NCI-H1105 (cell line): ENCODE measurements at regions not wholly inside any gene's neighbourhood (a gene's known extent, or its start where the extent isn't known, plus 50 kb on each side); places are given as distances from the start of the nearest gene placed in this dataset.
"Not testable (repeated sequence)": the region's sequence is repeated elsewhere in the genome, so short reads cannot be mapped to it uniquely, and the experiment has no call there.

Experiments used
- DNase-seq: peaks from one replicate; lab custom pipeline; 2025; lab: John Stamatoyannopoulos, UW

GRCh38 chr17:64800987-64801386 lies 118.3 kb downstream of the LRRC37A3 start:
- DNase-seq: not testable (repeated sequence)

- not testable (repeated sequence) for DNase-seq
Measured at GRCh38 chr17:64800361-64800895, 118.8 kb downstream of the LRRC37A3 start.

DNA sequence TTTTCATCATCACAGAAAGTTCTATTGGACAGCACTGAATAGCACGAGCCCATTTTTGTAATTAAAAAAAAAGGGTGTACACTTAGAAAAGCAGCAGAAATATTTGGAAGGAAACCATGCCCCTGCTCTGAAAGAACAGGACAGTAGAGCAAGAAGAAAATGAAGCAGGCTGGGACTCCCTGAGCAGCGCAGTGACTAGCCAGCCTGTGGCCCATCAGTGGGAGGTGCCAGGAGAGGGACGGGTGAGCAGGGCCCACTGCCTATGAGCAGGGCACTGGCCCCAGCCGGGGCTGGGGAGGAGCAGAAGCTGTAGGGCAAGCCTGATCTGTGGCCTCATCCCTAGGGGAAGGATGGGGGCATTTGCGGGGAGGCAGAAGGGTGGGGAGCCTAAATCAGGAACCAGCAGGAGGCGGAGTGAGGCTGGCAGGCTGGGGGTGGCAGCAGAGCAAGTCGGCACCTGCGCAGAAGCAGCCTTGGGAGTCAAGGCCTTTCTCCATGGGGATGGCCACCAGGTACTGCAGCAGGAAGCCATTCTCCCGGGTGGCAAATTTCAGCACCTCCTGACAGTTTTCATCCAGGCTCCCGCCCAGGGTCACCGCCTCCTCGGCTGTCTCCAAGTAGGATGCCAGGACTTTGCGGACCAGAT lies 119.6 kb downstream of the LRRC37A3 start:
- not testable (repeated sequence) for DNase-seq

- not testable (repeated sequence) for DNase-seq
Measured at GRCh38 chr17:64798961-64799360, 120.3 kb downstream of the LRRC37A3 start.

DNA sequence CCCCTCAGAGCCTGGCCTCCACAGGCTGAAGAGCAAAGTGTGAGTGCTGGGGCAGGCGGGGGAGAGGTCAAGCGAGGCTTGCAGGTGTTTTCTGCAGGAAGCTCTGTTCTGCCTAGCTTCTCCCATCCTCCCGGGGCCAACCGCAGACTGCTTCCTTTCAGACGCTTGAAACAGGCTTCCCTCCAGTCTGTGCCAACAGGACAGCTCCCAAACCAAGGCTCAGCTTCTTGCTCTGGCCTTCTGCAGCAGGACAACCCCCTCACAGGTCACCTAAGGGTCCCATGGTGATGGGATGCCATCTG lies 120.8 kb downstream of the LRRC37A3 start:
- DNase-seq: not testable (repeated sequence)

DNA sequence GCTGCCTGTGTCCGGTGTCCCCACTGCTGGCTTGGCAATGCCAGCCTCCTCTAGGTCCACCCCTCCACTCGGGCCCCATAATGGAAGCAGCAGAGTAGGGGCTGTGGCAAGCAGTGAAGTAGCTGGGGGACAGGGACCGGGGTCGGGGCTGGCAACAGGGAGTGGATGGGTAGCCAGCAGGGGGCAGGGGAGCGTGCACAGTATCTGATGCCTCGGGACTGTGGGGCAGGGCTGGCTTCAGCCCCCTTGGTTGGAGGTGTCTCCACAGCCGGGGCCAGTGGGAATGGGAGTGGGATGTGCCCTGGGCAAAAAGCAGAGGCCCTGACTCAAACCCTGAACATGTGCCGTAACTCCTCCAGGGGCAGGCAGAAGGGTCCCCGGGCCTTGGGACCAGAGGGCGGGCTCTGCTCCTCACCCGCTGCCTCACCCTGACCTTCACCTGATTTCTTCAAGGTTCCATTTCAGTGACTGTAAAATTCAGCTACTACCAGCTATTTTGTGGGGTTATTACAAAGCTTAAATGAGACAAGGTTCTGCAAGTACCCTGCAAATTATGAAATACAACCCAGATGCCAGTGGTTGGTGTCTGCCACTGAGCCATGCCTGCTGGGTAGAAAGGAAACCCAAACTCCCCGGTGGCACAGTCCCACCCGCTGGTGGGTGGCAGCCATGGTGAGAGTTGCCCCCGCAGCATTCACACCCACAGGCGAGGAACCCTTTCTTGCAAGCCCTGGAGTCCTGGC lies 121.4 kb downstream of the LRRC37A3 start:
- not testable (repeated sequence) for DNase-seq

DNA sequence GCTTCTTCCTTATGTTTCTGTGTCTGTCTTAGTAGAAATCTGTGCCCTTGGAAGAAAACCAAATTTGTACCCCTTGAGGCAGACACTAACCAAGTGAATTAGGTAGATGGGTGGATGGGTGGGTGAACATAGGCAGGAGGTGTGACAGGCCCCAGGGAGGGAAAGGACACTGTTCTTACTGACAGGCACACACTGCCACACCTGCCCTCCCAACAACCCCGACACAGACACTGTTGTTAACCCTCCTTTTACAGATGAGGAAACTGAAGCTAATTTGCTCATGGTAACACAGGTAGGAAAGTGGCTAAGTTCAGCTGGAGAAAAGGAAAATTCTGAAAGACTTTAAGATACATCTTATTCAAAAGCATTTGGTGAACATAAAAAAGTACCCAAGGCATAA lies 123.9 kb downstream of the LRRC37A3 start:
- DNase-seq: not testable (repeated sequence)

DNA sequence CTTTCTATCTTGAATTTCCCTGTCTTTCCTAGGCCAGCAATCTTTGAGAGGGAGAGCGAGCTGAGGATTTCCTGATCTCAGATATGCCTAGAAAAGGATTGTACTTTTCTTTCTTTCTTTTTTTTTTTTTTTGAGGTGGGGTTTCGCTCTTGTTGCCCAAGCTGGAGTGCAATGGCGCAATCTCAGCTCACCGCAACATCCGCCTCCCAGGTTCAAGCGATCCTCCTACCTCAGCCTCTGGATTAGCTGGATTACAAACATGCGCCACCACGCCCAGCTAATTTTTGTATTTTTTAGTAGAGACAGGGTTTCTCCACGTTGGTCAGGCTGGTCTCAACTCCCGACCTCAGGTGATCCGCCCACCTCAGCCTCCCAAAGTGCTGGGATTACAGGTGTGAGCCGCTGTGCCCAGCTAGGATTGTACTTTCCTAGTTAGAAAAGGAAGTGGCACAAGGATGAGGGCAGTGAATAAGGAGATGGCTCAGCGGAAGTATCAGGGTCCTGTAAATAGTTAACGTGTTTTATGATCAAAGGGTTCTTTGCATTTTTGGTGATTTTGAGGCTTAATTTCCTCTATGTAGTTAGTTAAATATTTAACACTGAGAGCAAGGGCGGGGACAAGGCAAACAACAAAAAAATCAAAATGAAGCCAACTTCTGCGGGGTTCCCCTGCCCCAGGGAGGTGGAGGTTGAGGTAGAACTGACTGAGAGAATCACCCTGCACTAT lies 124.6 kb downstream of the LRRC37A3 start:
- DNase-seq: not testable (repeated sequence)

- DNase-seq: not testable (repeated sequence)
Measured at GRCh38 chr17:64794113-64794512, 125.2 kb downstream of the LRRC37A3 start.

- not testable (repeated sequence) for DNase-seq
Measured at GRCh38 chr17:64792793-64793575, 126.3 kb downstream of the LRRC37A3 start.

DNA sequence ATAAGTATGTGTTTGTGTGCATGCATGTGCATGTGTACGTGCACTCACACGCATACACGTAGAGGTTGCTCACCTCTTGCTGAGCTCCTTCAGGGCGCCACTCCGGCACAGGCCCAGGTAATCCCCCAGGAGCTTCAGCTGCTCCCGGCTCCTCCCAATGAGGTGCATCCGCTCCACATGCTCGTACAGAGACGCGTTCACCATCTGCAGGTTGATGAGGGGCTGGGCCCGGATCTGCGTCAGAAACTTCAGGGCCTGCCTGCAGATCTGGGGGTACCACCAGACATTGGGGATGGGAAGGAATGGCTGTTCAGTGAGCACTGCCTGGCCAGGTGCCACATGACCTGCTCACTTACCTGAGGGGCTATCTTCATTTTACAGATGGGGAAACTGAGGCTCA lies 127.0 kb downstream of the LRRC37A3 start:
- not testable (repeated sequence) for DNase-seq

GRCh38 chr17:64791691-64792090 lies 127.6 kb downstream of the LRRC37A3 start:
- DNase-seq: not testable (repeated sequence)

GRCh38 chr17:64791226-64791625 lies 128.1 kb downstream of the LRRC37A3 start:
- DNase-seq: not testable (repeated sequence)

- DNase-seq: not testable (repeated sequence)
Measured at GRCh38 chr17:64790690-64791089, 128.6 kb upstream of the SMURF2 start.

GRCh38 chr17:64790193-64790592 lies 128.1 kb upstream of the SMURF2 start:
- not testable (repeated sequence) for DNase-seq

- not testable (repeated sequence) for DNase-seq
Measured at GRCh38 chr17:64789061-64789445, 126.9 kb upstream of the SMURF2 start.

DNA sequence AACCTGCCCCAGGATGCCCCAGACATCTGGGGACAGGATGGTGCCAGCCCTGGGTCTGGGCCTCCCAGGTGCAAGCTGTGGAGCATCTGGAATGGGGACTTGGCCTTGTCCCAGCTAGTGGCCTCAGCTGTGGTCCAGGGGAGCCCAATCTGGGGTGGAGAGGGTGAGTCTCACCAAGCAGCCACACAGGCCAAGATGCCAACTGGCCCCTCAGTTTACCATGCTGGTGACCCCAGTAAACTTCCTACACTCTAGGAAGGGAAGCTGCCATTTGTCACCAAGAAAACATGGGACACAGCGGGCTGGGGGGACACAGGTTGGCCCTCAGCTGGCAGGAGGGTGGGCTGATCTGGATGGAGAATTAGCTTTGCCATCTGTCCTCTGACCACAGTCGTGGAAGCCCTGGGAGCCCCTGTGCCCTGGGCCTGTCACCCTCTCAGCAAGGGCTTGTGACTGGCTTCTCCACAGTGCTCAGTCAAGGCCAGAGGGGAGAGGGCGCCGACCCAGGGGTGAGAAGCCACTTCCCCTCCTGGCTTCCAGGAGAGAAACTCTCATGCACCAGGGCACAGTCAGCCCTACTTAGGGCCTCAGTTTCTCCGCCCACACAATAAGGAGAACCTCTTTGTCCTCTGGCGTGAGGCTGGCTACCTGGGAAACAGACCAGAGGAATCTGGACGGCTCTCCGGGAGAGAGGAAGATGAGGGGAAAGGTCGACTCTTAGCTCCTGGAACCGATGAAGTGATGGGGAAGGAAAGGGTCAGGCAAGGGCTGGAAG lies 126.4 kb upstream of the SMURF2 start:
- DNase-seq: no peak

GRCh38 chr17:64787921-64788271 lies 125.8 kb upstream of the SMURF2 start:
- no peak for DNase-seq

DNA sequence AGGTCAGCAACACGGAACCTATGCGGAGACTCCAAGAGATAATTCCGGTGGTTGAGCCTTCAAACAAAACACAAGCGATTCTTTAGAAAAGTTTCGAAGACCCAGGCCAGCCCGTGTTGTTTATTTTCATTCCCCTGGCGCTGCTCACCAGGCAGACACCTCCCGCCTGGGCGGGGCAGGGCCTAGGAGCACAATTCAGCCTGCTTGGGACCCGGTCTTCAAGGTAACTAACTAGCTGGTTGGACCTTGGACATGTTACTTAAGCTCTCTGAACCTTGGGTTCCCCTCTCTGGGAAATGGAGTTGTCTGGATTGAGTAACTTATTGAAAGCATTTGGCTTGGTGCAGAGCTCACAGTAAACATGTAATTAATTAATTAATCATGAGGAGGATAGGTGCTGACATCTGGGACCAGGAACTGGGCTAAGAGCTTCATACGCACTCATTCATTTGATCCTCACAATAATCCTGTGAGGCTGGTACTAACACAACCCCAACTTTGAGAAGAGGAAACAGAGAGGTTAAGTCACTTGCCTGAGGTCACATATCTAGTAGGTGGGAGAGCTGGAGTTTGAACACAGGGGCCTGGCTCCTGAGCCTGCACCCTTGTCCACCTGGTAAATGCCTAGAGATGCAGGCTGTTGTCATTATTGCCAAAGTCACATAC lies 125.3 kb upstream of the SMURF2 start:
- DNase-seq: no peak

GRCh38 chr17:64786337-64786736 lies 124.2 kb upstream of the SMURF2 start:
- DNase-seq: no peak

- no peak for DNase-seq
Measured at GRCh38 chr17:64785011-64785421, 122.9 kb upstream of the SMURF2 start.
